ENCODE measurements at regions not wholly inside any gene's neighbourhood (a gene's known extent, or its start where the extent isn't known, plus 50 kb on each side); places are given as distances from the start of the nearest gene placed in this dataset.

- BruUV-seq (replicated peaks), result no TSS peak
- CTCF ChIA-PET, result no interaction called here
- Histone ChIP-seq H4K20me1 (ENCODE audit: control insufficient read depth, insufficient read depth) (no peaks in the 10 kb centered on the region), H2AFZ (ENCODE audit: control insufficient read depth, low read depth, low read length) (no peak overlapping the region), H3K4me3 (no peak overlapping the region), H3K4me2 (ENCODE audit: control insufficient read depth, insufficient read depth) (no peak overlapping the region), H3K9me3 (replicated peaks; ENCODE audit: control insufficient read depth, insufficient read depth, low read length) (no peaks in the 10 kb centered on the region; the same call in 2 of the 3 replicates), H3K36me3 (ENCODE audit: control insufficient read depth in 2 of 2, insufficient read depth in 2 of 2, low read length in 1 of 2) (no peaks in the 10 kb centered on the region), H3K79me2 (ENCODE audit: control insufficient read depth, insufficient read depth, low read length) (no peaks in the 10 kb centered on the region), H3K4me1 (ENCODE audit: control insufficient read depth, insufficient read depth, low read length) (no peaks in the 10 kb centered on the region), H3K27ac (ENCODE audit: control insufficient read depth, insufficient read depth) (no peak overlapping the region), H3K9ac (ENCODE audit: control insufficient read depth, insufficient read depth, low read length) (no peak overlapping the region), H3K27me3 (replicated peaks in 1 of 2; ENCODE audit: control insufficient read depth in 2 of 2, insufficient read depth in 2 of 2, low read length in 1 of 2) (no peaks in the 10 kb centered on the region)
- SMC1A ChIA-PET (ENCODE audit: uncharacterized antibody, unreplicated experiment), result no interaction called here
- 29% methylated on average over 8 of the region's 8 CpGs for WGBS (ENCODE audit: insufficient coverage, insufficient replicate concordance, low lambda C conversion rate, missing lambda C conversion rate)
- DNase-seq (ENCODE audit: low read depth, low spot score), result no peak
- POLR2A ChIA-PET, result no interaction called here
- RAD21 ChIA-PET (ENCODE audit: unreplicated experiment), result no interaction called here
- in situ Hi-C loops (cut with MboI), result no loop called here
- no peak for FAIRE-seq
- no peak for ATAC-seq
- intact Hi-C loops (cut with micrococcal nuclease; ENCODE audit: unreplicated experiment), result no loop called here
- TF ChIP-seq KDM1A (IDR thresholded peaks at IDR 0.05; ENCODE audit: borderline replicate concordance) (no peak), TCF7 (IDR thresholded peaks at IDR 0.05; ENCODE audit: borderline replicate concordance) (no peak), HSF1 (IDR thresholded peaks at IDR 0.05; ENCODE audit: low read depth, low read length) (no peak), REST (IDR thresholded peaks at IDR 0.05; ENCODE audit: low read depth, low read length) (no peak), ZBED1 (IDR thresholded peaks at IDR 0.05; ENCODE audit: borderline replicate concordance) (no peak), HCFC1 (IDR thresholded peaks at IDR 0.05; ENCODE audit: low read length) (no peak), CUX1 (IDR thresholded peaks at IDR 0.05; ENCODE audit: insufficient replicate concordance, low read depth, low read length) (no peak), WRNIP1 (IDR thresholded peaks at IDR 0.05; ENCODE audit: borderline replicate concordance, low read depth, low read length) (no peak), MAX (IDR thresholded peaks at IDR 0.05; ENCODE audit: low read depth, low read length) (no peak), ZNF622 (IDR thresholded peaks at IDR 0.05) (no peak), HDGF (IDR thresholded peaks at IDR 0.05) (no peak), ZBTB11 (CRISPR knock-in tag; IDR thresholded peaks at IDR 0.05) (no peak)
Observed at GRCh38 chrX:40508560-40508959, 72.2 kb upstream of the ATP6AP2 start.
